Neural cell (in vitro differentiated cells): ENCODE measurements at regions not wholly inside any gene's neighbourhood (a gene's known extent, or its start where the extent isn't known, plus 50 kb on each side); places are given as distances from the start of the nearest gene placed in this dataset.

Experiments used
- H2AFZ ChIP-seq: fragments of 200-600, 300-800 bp; sonication (generic), shearing (Covaris generic); 2 replicates; pipeline ENCODE4 v1.6.0; 2014; ENCODE audit warnings: low read depth, mild to moderate bottlenecking, antibody characterized with exemption, low read length, moderate library complexity
- H3F3A ChIP-seq: fragments of 200-600 bp; shearing (Covaris generic); 2 replicates; pipeline ENCODE4 v1.6.1; 2016; ENCODE audit warnings: mild to moderate bottlenecking, moderate library complexity, mixed read lengths, antibody characterized with exemption, low read length; ENCODE audit not compliant: insufficient read depth, poor library complexity, severe bottlenecking
- H3K27ac ChIP-seq: fragments of 200-600, 300-800 bp; sonication (generic), shearing (Covaris generic); 2 replicates; pipeline ENCODE4 v1.5.1; 2014; ENCODE audit warnings: mild to moderate bottlenecking, low read length, moderate library complexity
- H3K27me3 ChIP-seq: fragments of 300-800, 200-600 bp; sonication (generic), shearing (Covaris generic); 2 replicates; pipeline ENCODE4 v1.6.0; 2014; ENCODE audit warnings: mild to moderate bottlenecking, low read depth, low read length, moderate library complexity; ENCODE audit not compliant: insufficient read depth
- H3K36me3 ChIP-seq: fragments of 300-800, 200-600 bp; sonication (generic), shearing (Covaris generic); 2 replicates; pipeline ENCODE4 v1.5.1; 2014; ENCODE audit warnings: mild to moderate bottlenecking, antibody characterized with exemption, low read length, moderate library complexity; ENCODE audit not compliant: insufficient read depth
- H3K4me2 ChIP-seq: fragments of 300-800, 200-600 bp; sonication (generic), shearing (Covaris generic); 2 replicates; pipeline ENCODE4 v1.6.0; 2014; ENCODE audit warnings: mild to moderate bottlenecking, low read length
- H3K4me3 ChIP-seq: fragments of 300-800, 200-600 bp; sonication (generic), shearing (Covaris generic); 2 replicates; pipeline ENCODE4 v1.5.1; 2014; ENCODE audit warnings: mild to moderate bottlenecking, low read length, moderate library complexity
- H3K79me2 ChIP-seq: fragments of 200-600 bp; shearing (Covaris generic); replicated peaks from 2 replicates; pipeline ENCODE4 v1.6.0; 2014; ENCODE audit warnings: mild to moderate bottlenecking, low read length, moderate library complexity; ENCODE audit not compliant: insufficient read depth
- H3K9ac ChIP-seq: fragments of 300-800, 200-600 bp; sonication (generic), shearing (Covaris generic); 2 replicates; pipeline ENCODE4 v1.6.1; 2016; ENCODE audit warnings: mild to moderate bottlenecking, low read length, mixed read lengths
- H3K9me2 ChIP-seq: fragments of 200-600 bp; shearing (Covaris generic); 2 replicates; pipeline ENCODE4 v1.6.1; 2016; ENCODE audit warnings: mild to moderate bottlenecking, low read length, mixed read lengths; ENCODE audit not compliant: insufficient read depth
- H3K9me3 ChIP-seq: fragments of 200-600, 300-800 bp; sonication (generic), shearing (Covaris generic); 2 replicates; pipeline ENCODE4 v1.6.1; 2016; ENCODE audit warnings: mild to moderate bottlenecking, mixed run types, low read length, moderate library complexity, mixed read lengths
- H4K20me1 ChIP-seq: fragments of 200-600 bp; shearing (Covaris generic); 2 replicates; pipeline ENCODE4 v1.6.1; 2016; ENCODE audit warnings: mild to moderate bottlenecking, mixed run types; ENCODE audit not compliant: insufficient read depth
- CTCF ChIP-seq: fragments of 450-650 bp; IDR thresholded peaks from 2 replicates; pipeline ENCODE4 v1.5.1; 2014; ENCODE audit warnings: antibody characterized with exemption, mild to moderate bottlenecking, moderate library complexity; ENCODE audit not compliant: poor library complexity, severe bottlenecking
- EP300 ChIP-seq: fragments of 450-650 bp; conservative IDR thresholded peaks from 2 replicates; pipeline ENCODE4 v1.6.1; 2014; ENCODE audit warnings: antibody characterized with exemption, mild to moderate bottlenecking, moderate library complexity; ENCODE audit not compliant: poor library complexity, severe bottlenecking
- EZH2 ChIP-seq: fragments of 200-600, 300-800 bp; shearing (Covaris generic), sonication (generic); IDR thresholded peaks from 2 replicates; pipeline ENCODE4 v1.6.1; 2014; ENCODE audit warnings: antibody characterized with exemption, low read length, borderline replicate concordance, mild to moderate bottlenecking; ENCODE audit not compliant: insufficient read depth, poor library complexity, severe bottlenecking
- MXI1 ChIP-seq: fragments of 450-650 bp; conservative IDR thresholded peaks from 2 replicates; pipeline ENCODE4 v1.6.1; 2014; ENCODE audit warnings: antibody characterized with exemption, mild to moderate bottlenecking; ENCODE audit not compliant: poor library complexity, severe bottlenecking
- POLR2AphosphoS5 ChIP-seq: IDR thresholded peaks from 2 replicates; pipeline ENCODE4 v1.6.1; 2012
- RAD21 ChIP-seq: fragments of 450-650 bp; conservative IDR thresholded peaks from 2 replicates; pipeline ENCODE4 v1.6.1; 2014; ENCODE audit warnings: antibody characterized with exemption, mild to moderate bottlenecking, moderate library complexity
- REST ChIP-seq: IDR thresholded peaks from 2 replicates; pipeline ENCODE4 v1.6.1; 2012; ENCODE audit warnings: borderline replicate concordance
- SMC3 ChIP-seq: fragments of 450-650 bp; conservative IDR thresholded peaks from 2 replicates; pipeline ENCODE4 v1.6.1; 2014; ENCODE audit warnings: antibody characterized with exemption, mild to moderate bottlenecking, moderate library complexity; ENCODE audit not compliant: poor library complexity
- TAF1 ChIP-seq: IDR thresholded peaks from 2 replicates; pipeline ENCODE4 v1.6.1; 2012; ENCODE audit warnings: low read depth

GRCh38 chr16:86080131-86080875 lies 181.3 kb downstream of the IRF8 start:
- no peaks in the 10 kb centered on the region for H3K9me2 ChIP-seq
- H3K4me2 ChIP-seq, result no peak overlapping the region
- no peaks in the 10 kb centered on the region for H3K36me3 ChIP-seq
- no peaks in the 10 kb centered on the region for H4K20me1 ChIP-seq
- no peak overlapping the region for H2AFZ ChIP-seq
- no peaks in the 10 kb centered on the region for H3F3A ChIP-seq
- H3K4me3 ChIP-seq, result no peak overlapping the region
- TF ChIP-seq POLR2AphosphoS5 (no peak), RAD21 (no peak), EZH2 (no peak), SMC3 (no peak), EP300 (no peak), CTCF (no peak), REST (no peak), TAF1 (no peak), MXI1 (no peak)
- H3K9me3 ChIP-seq, result no peaks in the 10 kb centered on the region
- no peak overlapping the region for H3K27ac ChIP-seq
- H3K79me2 ChIP-seq, result no peaks in the 10 kb centered on the region
- H3K9ac ChIP-seq, result no peak overlapping the region
- H3K27me3 ChIP-seq, result no peaks in the 10 kb centered on the region

GRCh38 chr16:86080982-86081381 lies 182.0 kb downstream of the IRF8 start:
- TF ChIP-seq REST (no peak), MXI1 (no peak), SMC3 (no peak), EZH2 (no peak), POLR2AphosphoS5 (no peak)
- no peaks in the 10 kb centered on the region for H3K27me3 ChIP-seq
- no peaks in the 10 kb centered on the region for H3K9me2 ChIP-seq
- no peaks in the 10 kb centered on the region for H3K36me3 ChIP-seq
- no peaks in the 10 kb centered on the region for H4K20me1 ChIP-seq
- H3K79me2 ChIP-seq, result no peaks in the 10 kb centered on the region
- no peaks in the 10 kb centered on the region for H3K9me3 ChIP-seq
- H3F3A ChIP-seq, result no peaks in the 10 kb centered on the region
- no peak overlapping the region for H3K27ac ChIP-seq
- H3K4me3 ChIP-seq, result no peak overlapping the region
- no peak overlapping the region for H2AFZ ChIP-seq
- H3K4me2 ChIP-seq, result no peak overlapping the region
- H3K9ac ChIP-seq, result no peak overlapping the region
